22Rv1 (cell line): ENCODE measurements at regions not wholly inside any gene's neighbourhood (a gene's known extent, or its start where the extent isn't known, plus 50 kb on each side); places are given as distances from the start of the nearest gene placed in this dataset.

ENCODE experiments used
- H3K27ac ChIP-seq: fragments of 450-650 bp; 2 replicates; pipeline ENCODE4 v1.5.1; 2017
- ZFX ChIP-seq: fragments of 450-650 bp; IDR thresholded peaks from 2 replicates; pipeline ENCODE4 v1.6.1; 2017; ENCODE audit warnings: antibody characterized with exemption, borderline replicate concordance
- TF ChIP-seq, protein P1 (sequence below): fragments of 450-650 bp; IDR thresholded peaks from 2 replicates; pipeline ENCODE4 v1.5.1; 2017; ENCODE audit warnings: mild to moderate bottlenecking

DNA sequence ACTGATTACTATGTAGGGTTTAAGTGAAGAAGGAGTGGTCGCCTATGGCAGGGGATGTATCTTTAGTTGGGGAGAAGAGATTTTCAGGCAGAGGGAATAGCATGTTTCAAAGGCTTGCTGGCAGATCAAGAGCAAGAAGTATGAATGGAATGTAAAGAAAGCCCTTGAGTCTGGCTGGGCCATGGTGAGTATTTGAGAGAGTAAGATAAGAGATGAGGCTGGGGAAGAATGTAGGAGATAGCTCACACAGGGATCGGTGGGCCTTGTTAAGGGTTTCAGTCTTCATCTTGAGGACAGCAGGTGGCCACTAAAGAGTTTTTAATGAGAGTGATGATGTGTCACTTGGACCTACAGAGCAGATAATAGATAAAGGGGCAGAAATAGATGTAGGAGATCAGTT lies 319.1 kb upstream of the RPS6KA3 start:
- TF ChIP-seq ZFX: no peak
- TF ChIP-seq, protein P1, sequence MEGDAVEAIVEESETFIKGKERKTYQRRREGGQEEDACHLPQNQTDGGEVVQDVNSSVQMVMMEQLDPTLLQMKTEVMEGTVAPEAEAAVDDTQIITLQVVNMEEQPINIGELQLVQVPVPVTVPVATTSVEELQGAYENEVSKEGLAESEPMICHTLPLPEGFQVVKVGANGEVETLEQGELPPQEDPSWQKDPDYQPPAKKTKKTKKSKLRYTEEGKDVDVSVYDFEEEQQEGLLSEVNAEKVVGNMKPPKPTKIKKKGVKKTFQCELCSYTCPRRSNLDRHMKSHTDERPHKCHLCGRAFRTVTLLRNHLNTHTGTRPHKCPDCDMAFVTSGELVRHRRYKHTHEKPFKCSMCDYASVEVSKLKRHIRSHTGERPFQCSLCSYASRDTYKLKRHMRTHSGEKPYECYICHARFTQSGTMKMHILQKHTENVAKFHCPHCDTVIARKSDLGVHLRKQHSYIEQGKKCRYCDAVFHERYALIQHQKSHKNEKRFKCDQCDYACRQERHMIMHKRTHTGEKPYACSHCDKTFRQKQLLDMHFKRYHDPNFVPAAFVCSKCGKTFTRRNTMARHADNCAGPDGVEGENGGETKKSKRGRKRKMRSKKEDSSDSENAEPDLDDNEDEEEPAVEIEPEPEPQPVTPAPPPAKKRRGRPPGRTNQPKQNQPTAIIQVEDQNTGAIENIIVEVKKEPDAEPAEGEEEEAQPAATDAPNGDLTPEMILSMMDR: no peak
- no peak overlapping the region for H3K27ac ChIP-seq

DNA sequence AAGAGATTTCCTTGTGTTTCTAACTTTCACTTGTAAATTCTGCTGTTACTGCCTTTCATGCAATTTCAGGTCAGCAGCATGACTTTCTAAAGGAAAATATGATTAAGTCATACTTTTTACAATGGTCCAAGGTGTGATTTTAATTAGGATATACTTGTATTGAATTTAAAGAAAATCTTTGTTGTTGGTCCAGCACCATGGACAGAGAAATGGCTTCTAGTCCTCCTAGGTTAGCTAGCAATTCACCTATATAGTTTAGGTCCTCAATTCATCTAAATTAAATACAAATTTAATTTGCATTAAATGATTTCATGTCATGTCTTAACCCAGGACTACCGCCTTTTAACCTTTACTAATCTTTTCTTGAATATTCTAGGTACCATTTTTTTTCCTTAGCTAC lies 304.9 kb upstream of the RPS6KA3 start:
- TF ChIP-seq ZFX: no peak
- TF ChIP-seq, protein P1: no peak
- no peak overlapping the region for H3K27ac ChIP-seq

DNA sequence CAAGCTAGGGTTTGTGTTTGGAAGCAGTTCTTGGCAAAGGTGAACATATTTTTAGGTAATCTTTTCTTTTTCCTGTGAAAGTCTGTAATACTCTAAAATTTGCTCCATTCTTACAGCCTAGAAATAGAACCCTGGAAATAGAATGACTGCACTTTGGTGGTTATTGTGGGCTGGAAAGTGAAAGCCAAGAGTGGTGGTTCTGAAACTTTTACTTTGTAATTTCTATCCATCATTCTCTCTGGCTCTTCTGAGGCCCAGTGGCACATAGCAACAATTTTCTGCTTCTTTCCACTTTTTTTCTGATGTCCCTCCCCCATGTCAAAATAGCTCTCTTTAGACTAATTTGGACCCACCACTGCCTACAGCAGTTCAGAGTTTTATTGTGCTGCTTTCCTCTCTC lies 300.4 kb upstream of the RPS6KA3 start:
- no peak for TF ChIP-seq ZFX
- TF ChIP-seq, protein P1: no peak

DNA sequence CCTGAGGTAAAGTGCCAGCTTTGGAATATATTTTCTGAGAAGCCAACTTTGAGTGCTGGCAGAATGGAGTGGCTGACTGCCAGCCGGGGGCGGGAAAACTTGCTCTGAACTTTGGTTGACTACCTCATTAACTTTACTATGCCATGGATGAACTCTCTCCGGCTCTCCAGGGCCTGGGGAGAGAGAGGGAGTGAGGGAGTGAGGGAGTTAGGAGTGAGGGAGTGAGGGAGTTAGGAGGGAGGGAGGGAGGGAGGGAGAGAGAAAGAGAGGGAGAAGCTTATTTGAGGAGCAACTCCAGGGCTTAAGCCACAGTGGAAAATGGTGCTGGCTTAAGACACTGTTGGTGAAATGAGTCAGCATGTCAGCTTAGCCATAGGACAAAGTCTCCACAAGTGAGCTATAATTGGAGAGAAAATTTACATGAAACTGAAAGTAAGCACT lies 280.9 kb upstream of the RPS6KA3 start:
- H3K27ac ChIP-seq: no peak overlapping the region
- TF ChIP-seq, protein P1: no peak
- no peak for TF ChIP-seq ZFX

More for the DNA sequence above, 300.4 kb upstream of the RPS6KA3 start:
- H3K27ac ChIP-seq: no peak overlapping the region

DNA sequence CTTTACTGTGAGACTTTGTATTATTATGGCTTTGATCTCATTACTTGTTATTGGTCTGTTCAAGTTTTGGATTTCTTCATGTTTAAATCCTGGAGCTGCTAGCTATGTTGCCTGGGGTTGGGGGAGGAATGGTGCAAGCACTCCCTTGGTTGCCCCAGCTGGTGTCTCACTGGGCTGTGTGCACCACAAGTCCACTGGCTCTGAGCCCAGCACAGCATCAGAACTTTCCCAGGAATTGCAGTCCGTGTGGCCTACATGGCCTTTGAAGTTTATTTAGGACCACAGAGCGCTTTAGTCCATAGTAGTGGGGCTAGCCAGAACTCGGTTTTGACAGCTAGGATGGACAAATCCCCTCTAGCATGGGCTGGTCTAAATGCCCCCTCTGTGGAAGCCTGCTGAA lies 278.8 kb upstream of the RPS6KA3 start:
- TF ChIP-seq ZFX: no peak
- TF ChIP-seq, protein P1: no peak
- H3K27ac ChIP-seq: no peak overlapping the region

DNA sequence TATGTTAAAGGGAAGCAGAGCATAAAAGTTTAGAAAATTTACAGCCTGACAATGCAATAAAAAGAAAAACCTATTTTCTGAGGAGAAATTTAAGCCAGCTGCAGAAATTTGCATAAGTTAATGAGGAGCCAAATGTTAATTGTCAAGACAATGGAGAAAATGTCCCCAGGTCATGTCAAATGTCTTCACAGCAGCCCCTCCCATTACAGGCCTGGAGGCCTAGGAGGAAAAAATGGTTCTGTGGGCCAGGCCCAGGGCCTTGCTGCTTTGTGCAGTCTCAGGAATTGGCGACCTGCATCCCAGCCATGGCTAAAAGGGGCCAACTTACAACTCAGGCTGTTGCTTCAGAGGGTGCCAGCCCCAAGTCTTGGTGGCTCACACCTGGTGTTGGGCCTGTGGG lies 275.4 kb upstream of the RPS6KA3 start:
- H3K27ac ChIP-seq: no peak overlapping the region
- no peak for TF ChIP-seq ZFX
- TF ChIP-seq, protein P1: no peak

DNA sequence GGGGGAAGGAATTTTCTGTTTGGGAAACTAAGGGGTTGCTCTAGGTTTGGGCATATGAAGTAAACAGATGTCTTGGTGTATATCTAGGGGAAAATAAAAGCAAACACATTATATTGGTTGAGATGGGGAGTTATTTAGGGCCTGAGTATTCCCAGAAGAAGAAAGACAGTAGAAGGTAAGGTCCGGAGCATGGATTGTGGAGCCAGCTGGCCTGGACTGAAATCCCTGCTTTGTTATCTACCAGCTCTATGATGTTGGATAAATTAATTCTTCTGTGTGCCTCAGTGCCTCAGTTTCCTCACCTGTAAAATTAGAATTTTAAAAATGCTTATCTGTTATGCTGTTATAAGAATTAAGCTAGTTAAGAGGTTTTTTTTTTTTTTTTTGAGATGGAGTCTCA lies 272.3 kb upstream of the RPS6KA3 start:
- no peak overlapping the region for H3K27ac ChIP-seq
- TF ChIP-seq ZFX: no peak
- TF ChIP-seq, protein P1: no peak
